GM23338 (cell line): ENCODE measurements at regions not wholly inside any gene's neighbourhood (a gene's known extent, or its start where the extent isn't known, plus 50 kb on each side); places are given as distances from the start of the nearest gene placed in this dataset.

Source experiments
- CREB1 ChIP-seq: fragments of 250-450 bp; sonication (Bioruptor Pico); IDR thresholded peaks from 2 replicates; pipeline ENCODE4 v1.5.0; 2020; ENCODE audit warnings: low read depth, mild to moderate bottlenecking, moderate library complexity
- EZH2 ChIP-seq: fragments of 200-600 bp; sonication (generic); IDR thresholded peaks from one replicate; pipeline ENCODE4 v1.8.0; 2017; ENCODE audit warnings: antibody characterized with exemption, mild to moderate bottlenecking, low read depth; ENCODE audit not compliant: unreplicated experiment
- JUNB ChIP-seq: IDR thresholded peaks from one replicate; pipeline ENCODE4 v1.6.1; 2016; ENCODE audit warnings: antibody characterized with exemption; ENCODE audit not compliant: unreplicated experiment
- NANOG ChIP-seq: IDR thresholded peaks from 2 replicates; pipeline ENCODE4 v1.6.1; 2016; ENCODE audit warnings: antibody characterized with exemption, borderline replicate concordance
- POLR2AphosphoS5 ChIP-seq: IDR thresholded peaks from 2 replicates; pipeline ENCODE4 v1.6.1; 2016; ENCODE audit warnings: antibody characterized with exemption, low read depth
- ZNF114 ChIP-seq: fragments of 250-450 bp; sonication (Bioruptor Pico); IDR thresholded peaks from 2 replicates; pipeline ENCODE4 v1.5.0; 2020; ENCODE audit warnings: mild to moderate bottlenecking, moderate library complexity
- ZNF331 ChIP-seq: fragments of 250-450 bp; sonication (Bioruptor Pico); IDR thresholded peaks from 2 replicates; pipeline ENCODE4 v1.5.0; 2020; ENCODE audit warnings: low read depth, mild to moderate bottlenecking, moderate library complexity
- ZNF462 ChIP-seq: fragments of 250-450 bp; sonication (Bioruptor Pico); IDR thresholded peaks from 2 replicates; pipeline ENCODE4 v1.5.0; 2020; ENCODE audit warnings: mild to moderate bottlenecking, moderate library complexity
- TF ChIP-seq, protein P1 (sequence below): IDR thresholded peaks from 2 replicates; pipeline ENCODE4 v1.6.1; 2016; ENCODE audit warnings: antibody characterized with exemption
- TF ChIP-seq, protein P2 (sequence below), 2 experiments: fragments of 200-600 bp in 1 of 2; sonication (generic) in 1 of 2; conservative IDR thresholded peaks; 2 replicates each; pipeline versions ENCODE4 v1.5.1 to v1.6.1; 2016 to 2017; ENCODE audit warnings: antibody characterized with exemption in 2 of 2, low read depth in 2 of 2, mild to moderate bottlenecking in 2 of 2, moderate library complexity in 1 of 2

- TF ChIP-seq ZNF462 (CRISPR knock-in tag) (no peak), POLR2AphosphoS5 (no peak), EZH2 (no peak), CREB1 (CRISPR knock-in tag) (no peak), ZNF114 (no peak), ZNF331 (CRISPR knock-in tag) (no peak), NANOG (no peak), JUNB (no peak)
- TF ChIP-seq, protein P1, sequence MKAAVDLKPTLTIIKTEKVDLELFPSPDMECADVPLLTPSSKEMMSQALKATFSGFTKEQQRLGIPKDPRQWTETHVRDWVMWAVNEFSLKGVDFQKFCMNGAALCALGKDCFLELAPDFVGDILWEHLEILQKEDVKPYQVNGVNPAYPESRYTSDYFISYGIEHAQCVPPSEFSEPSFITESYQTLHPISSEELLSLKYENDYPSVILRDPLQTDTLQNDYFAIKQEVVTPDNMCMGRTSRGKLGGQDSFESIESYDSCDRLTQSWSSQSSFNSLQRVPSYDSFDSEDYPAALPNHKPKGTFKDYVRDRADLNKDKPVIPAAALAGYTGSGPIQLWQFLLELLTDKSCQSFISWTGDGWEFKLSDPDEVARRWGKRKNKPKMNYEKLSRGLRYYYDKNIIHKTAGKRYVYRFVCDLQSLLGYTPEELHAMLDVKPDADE = no peak
- TF ChIP-seq, protein P2, sequence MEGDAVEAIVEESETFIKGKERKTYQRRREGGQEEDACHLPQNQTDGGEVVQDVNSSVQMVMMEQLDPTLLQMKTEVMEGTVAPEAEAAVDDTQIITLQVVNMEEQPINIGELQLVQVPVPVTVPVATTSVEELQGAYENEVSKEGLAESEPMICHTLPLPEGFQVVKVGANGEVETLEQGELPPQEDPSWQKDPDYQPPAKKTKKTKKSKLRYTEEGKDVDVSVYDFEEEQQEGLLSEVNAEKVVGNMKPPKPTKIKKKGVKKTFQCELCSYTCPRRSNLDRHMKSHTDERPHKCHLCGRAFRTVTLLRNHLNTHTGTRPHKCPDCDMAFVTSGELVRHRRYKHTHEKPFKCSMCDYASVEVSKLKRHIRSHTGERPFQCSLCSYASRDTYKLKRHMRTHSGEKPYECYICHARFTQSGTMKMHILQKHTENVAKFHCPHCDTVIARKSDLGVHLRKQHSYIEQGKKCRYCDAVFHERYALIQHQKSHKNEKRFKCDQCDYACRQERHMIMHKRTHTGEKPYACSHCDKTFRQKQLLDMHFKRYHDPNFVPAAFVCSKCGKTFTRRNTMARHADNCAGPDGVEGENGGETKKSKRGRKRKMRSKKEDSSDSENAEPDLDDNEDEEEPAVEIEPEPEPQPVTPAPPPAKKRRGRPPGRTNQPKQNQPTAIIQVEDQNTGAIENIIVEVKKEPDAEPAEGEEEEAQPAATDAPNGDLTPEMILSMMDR (conservative IDR thresholded peaks at IDR 0.05; ENCODE audit: low read depth in 2 of 2) = no peak
Observed at GRCh38 chr7:54416678-54417077, 125.5 kb upstream of the VSTM2A start (continued).
